Endothelial cell of umbilical vein (primary cell): ENCODE measurements at regions not wholly inside any gene's neighbourhood (a gene's known extent, or its start where the extent isn't known, plus 50 kb on each side); places are given as distances from the start of the nearest gene placed in this dataset.

Experiments used
- POLR2A ChIP-seq: IDR thresholded peaks from 2 replicates; pipeline ENCODE4 v1.6.1; 2012; ENCODE audit warnings: low read depth, mild to moderate bottlenecking, control low read depth, low read length
- TF ChIP-seq, protein P1 (sequence below): IDR thresholded peaks from 2 replicates; pipeline ENCODE4 v1.6.1; 2011; ENCODE audit not compliant: insufficient read depth, insufficient read length
- TF ChIP-seq, protein P2 (sequence below), 2 donors: IDR thresholded peaks; 1 replicate in 1 of 2; 2 replicates in 1 of 2; pipeline ENCODE4 v1.5.1; 2011; ENCODE audit warnings: low read length in 2 of 2, mild to moderate bottlenecking in 2 of 2, moderate library complexity in 2 of 2, control low read depth in 1 of 2, inconsistent platforms in 1 of 2, low read depth in 1 of 2; ENCODE audit not compliant: insufficient read depth in 1 of 2; ENCODE audit errors: extremely low read depth in 1 of 2

DNA sequence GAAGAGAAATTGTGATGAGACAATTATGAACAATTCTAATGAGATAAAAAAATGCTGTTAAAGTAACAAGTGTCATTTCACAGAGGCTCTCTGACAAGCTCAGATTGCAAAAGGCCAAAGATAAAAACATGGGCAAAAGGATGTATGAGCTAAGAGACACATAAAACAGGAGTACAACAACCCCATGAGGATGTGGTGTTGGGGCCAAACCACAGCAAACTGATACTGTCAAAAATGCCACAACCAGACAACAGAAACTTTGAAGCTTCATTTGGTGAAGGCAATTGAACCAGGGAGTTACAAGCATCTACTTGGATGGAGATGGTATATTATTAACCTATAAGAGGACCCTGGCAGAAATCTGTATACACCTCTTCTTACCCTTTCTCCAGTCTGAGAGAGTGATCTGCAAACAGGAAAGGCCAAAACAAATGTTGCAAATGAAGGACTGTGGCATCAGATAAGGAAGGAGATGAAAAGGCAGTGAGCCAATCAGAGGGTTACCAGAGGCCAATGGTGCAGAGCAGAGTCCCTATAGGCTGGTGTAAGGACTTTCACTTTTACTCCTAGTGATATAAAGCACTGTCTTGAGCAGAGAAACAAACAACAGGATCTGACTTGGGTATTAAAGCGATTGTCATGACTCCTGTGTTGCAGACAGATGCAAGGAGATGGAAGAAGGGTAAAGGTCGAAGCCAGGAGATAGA lies 659.0 kb downstream of the NTRK3 start:
- TF ChIP-seq, protein P1, sequence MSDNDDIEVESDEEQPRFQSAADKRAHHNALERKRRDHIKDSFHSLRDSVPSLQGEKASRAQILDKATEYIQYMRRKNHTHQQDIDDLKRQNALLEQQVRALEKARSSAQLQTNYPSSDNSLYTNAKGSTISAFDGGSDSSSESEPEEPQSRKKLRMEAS: no peak
- TF ChIP-seq, protein P2, sequence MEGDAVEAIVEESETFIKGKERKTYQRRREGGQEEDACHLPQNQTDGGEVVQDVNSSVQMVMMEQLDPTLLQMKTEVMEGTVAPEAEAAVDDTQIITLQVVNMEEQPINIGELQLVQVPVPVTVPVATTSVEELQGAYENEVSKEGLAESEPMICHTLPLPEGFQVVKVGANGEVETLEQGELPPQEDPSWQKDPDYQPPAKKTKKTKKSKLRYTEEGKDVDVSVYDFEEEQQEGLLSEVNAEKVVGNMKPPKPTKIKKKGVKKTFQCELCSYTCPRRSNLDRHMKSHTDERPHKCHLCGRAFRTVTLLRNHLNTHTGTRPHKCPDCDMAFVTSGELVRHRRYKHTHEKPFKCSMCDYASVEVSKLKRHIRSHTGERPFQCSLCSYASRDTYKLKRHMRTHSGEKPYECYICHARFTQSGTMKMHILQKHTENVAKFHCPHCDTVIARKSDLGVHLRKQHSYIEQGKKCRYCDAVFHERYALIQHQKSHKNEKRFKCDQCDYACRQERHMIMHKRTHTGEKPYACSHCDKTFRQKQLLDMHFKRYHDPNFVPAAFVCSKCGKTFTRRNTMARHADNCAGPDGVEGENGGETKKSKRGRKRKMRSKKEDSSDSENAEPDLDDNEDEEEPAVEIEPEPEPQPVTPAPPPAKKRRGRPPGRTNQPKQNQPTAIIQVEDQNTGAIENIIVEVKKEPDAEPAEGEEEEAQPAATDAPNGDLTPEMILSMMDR (IDR thresholded peaks at IDR 0.05; ENCODE audit: extremely low read depth in 1 of 2, insufficient read depth in 1 of 2, low read depth in 1 of 2, low read length in 2 of 2): no peak
- no peak for TF ChIP-seq POLR2A
